NCI-H1694 treated with DMSO at 0.1 percent for 48 hours (cell line): ENCODE measurements at regions not wholly inside any gene's neighbourhood (a gene's known extent, or its start where the extent isn't known, plus 50 kb on each side); places are given as distances from the start of the nearest gene placed in this dataset.
A peak's percentile ranks its signal among the peaks of the same experiment; 100 is the strongest.

Experiments
- DNase-seq: peaks from one replicate; lab custom pipeline; 2025; lab: John Stamatoyannopoulos, UW

DNA sequence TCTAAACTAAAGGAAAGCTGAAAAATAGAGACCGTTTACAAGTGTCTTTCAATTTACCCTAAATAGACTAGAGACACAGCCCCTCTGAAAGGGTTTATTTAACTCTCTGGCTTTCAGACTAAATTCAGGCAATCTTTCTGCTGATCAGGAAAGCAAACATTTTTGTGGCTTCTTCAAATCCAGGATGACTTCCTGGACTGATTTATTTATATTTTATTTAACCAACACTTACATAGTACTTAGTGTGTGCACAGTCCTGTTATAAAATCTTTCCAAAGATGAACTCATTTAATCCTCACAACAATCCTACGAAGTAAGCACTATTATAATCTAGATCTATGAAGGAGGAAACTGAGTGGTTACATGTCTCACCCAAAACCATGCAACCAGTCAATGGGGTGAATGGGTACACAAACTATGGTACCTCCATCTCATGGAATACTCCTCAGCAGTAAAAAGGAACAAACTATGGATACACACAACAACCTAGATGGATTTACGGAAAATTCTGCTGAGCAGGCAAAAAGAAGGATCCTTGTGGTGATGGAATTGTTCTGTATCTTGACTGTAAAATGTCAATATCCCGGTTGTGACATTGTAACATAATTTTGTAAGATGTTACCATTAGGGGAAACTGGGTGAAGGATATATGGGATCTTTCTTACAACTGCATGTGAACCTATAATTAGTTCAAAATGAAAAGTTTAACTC is 64.1 kb upstream of the MAMLD1 start:
- DNase-seq: no peak

DNA sequence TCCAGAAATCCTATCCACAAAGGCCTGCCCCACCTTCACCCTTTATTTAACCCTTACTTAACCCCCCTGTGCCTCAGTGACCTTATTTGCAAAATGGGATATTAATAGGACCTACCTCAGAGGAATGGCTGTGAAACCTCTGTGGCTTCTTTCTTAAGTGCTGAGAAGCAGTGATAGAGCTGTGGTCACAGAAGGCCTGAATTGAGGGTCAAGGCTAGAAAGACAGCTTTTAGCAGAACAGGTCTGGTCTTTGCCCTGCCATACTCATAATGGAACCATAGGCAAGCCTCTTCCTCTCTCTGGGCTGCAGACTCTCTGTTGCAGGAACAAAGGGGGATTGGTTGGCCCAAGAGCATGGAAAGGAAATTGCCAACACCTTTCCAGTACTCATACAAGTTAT is 63.5 kb upstream of the MAMLD1 start:
- DNase-seq: no peak

DNA sequence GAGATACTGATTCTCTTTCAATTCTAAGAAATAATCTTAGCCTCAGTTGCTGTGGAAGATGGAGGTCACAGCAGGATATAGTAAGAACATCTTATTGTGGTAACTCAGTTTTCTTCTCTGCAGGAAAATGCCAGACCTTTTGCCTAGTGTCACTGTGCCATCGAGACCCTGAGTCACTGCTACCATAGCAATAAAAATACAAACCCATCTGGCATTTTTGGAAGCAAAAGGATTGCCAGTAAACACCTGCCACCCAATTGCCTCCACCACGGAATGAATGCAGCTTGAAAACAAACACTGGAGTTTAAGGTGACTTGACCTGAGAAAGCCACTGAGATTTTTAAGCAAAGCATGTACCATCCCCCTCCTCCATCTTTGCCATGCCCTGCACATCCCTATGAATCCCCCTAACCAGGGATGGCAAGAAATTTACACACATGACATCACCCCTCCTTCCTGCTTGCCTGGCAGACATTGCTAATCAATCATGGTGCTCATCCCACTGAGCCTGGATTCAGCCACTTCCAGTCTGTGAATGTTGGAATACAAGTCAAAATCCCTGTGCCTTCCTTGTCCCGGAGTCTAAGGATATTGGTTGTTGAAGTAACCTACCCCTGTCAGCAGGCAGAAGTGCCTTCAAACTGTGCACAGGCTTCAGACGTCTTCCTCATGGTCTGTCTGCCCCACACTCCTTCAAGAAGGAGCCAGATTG is 59.6 kb upstream of the MAMLD1 start:
- DNase-seq: peak; percentile 29

DNA sequence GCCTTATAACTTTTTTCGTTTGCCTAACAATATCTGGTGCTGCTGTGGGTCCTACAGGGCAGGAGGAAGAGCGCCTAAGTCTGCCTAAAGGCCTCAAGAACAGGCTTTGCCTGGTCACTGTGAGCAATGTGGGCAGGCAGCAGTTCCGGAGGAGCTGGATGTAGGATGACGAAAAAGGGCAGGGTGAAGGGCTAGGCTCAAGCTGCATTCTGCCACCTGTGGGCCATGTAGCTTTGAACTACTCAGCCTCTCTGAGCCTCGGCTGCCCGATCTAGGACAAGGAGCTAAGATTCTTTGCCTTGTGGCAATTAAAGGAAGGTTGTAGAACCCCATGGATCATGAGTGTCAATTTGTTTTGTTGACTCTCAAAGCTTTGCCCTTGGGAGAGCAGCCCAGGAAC is 57.1 kb upstream of the MAMLD1 start:
- DNase-seq: no peak

DNA sequence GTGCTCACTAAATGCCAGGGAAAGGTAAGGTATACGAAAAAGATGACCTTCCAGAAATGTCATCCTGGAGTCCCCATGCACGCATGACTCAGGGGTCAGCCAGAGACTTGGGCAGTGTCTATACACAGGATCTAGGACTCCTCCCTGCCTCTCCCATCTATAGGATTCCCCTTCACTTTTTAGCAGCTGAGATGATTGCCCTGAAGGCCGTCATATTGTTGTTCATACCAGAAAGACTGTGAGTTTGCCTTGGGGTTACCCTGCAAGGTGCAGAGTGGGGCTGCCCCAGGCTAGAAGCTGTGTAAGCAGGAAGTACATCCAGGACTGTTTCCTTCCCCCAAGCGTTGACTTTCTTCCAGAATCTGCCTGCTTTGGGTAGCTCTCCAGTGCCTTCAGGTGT is 55.1 kb upstream of the MAMLD1 start:
- DNase-seq: no peak

DNA sequence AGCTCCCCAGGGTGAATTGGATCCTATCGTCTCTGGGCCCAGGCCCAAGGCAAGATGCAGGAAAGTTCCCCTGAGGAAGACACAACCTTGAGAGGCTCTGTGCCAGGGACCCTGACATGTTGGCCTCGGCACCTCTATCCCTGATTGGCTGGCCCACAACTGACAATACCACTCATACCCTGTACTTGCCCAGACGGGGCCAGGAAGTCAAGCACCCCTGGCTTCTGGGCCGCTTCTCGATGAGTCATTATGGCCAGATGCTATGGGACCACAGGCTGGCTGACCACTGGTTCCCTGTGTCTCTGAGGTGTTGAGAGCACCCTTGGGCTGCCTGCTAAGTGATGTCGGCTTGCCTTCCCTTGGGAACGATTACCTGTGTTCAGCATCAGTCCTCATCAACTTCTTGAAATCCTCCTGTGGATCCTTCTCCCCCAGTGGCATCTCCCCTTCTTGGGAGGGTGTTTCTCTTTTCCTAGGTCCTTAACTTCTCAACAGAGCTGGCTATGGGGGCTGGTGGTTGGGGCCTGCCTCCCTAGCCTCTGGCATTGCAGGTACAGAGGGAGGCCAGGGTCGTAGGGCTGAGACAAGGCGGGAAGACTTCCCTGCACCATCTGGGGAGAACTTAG is 54.5 kb upstream of the MAMLD1 start:
- no peak for DNase-seq

DNA sequence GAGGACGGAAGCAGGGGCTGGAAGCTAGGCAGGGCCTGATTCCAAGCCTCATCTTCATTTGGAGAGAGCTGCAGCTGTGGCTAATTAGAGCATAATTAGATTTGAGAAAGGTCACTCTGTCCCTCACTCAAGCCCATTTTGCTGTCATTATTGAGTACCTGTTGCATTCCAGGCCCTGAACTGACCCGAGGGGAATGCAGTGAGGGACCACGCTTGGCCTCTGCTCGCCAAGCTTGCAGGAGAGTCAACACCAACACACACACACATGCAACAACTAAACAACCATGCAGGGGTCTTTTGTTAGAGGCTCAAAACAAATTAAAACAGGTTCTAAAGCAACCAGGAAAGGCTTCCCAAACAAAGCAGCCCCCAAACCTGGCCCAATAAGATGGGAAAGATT is 52.7 kb upstream of the MAMLD1 start:
- no peak for DNase-seq

DNA sequence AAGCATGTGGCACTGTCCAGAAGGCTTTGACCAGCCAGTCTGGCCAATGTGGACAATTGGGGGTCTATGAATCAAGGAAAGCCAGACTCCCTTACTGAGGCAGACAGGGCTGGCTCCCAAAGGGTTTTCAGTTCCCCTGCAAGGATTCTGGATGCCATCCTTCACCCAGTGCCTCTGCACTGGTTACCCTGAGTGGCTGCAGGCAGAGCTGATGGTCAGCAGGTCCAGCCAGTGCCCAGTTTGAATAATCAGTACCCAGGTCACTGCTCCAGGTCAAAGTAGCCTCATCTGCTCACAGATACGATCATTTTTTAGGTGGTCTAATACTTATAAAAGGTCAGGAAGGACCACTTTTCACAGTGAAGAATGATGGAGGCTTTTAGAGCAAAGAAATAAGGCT is 52.2 kb upstream of the MAMLD1 start:
- no peak for DNase-seq

DNA sequence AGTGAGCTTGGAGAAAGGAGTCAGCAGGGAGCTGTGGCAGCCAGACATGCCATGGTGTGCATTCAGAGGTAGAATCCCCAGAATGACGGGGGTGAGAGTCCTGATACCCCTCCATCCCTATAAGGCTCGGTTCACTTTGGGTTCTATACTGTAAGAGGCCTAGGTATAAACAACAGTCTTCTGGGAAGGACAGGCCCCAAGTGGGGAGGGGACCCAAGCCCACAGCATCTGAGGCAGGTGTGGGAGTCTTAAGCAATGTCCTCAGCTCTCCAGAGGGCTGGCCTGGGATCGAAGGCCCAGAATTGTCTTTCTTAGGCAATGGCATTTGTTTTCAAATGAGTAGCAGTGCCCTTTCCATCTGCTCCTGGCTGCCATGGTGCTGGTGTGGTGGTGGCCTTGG is 50.2 kb upstream of the MAMLD1 start:
- DNase-seq: no peak
